Umbilical cord (tissue), 1 donor: ENCODE measurements at regions not wholly inside any gene's neighbourhood (a gene's known extent, or its start where the extent isn't known, plus 50 kb on each side); places are given as distances from the start of the nearest gene placed in this dataset.
"Not testable (repeated sequence)": the region's sequence is repeated elsewhere in the genome, so short reads cannot be mapped to it uniquely, and the experiment has no call there.

ENCODE experiments used
- DNase-seq: peaks from one replicate; pipeline ENCODE4 v3.0.0-alpha.2; 2015; ENCODE audit warnings: low spot score

DNA sequence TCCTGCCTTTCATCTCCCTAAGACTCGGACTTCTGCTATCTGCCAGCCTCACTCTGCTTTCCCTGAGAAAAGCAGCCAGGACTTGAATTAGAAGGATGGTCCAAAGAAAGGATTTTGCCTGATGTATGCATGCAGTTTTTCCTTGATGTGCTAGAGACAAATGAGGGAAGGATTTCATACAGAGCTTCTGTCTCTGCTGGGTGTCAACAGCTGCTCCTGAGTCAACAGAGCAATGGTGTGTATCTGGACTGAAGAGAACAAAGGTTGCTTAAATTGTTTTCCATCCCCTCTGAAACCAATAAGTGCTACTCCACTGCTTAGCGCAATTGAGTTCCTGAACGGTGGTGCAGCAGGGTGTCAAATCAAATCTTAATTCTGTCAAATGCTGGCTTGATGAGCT lies 680.6 kb upstream of the C16orf82 start:
- peak; percentile 73 for DNase-seq

DNA sequence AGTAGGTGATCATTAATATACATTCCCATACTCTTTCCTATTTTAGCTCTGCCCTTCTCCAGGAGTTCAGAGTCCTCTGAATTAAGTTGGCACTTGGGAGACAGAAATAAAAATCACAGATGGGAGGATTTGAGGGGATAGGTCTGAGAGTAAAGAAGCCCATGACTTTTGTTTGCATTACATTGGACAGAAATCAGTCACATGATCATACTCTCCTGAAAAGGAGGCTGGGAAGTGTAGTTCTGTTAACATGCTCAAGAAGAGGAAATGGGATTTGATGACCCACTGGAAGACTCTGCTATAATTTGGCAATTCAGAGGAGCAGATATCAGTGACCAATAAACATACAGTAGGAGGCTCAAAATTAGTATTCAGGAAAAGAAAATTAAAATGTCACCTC lies 674.9 kb upstream of the C16orf82 start:
- DNase-seq: no peak

- DNase-seq: no peak
These were observed 672.3 kb upstream of the C16orf82 start for GRCh38 chr16:26394409-26394808.

DNA sequence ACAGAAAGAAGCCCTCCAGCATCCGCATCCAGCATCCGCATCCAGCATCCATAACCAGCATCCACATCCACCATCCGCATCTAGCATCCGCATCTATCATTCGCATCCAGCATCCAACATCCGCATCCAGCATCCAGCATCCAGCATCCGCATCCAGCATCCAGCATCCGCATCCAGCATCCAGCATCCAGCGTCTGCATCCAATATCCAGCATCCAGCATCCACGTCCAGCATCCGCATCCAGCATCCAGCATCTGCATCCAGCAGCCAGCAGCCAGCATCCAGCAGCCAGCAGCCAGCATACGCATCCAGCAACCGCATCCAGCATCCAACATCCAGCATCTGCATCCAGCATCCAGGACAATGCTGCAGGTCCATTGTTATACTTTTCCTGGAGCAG lies 671.0 kb upstream of the C16orf82 start:
- DNase-seq: no peak

DNA sequence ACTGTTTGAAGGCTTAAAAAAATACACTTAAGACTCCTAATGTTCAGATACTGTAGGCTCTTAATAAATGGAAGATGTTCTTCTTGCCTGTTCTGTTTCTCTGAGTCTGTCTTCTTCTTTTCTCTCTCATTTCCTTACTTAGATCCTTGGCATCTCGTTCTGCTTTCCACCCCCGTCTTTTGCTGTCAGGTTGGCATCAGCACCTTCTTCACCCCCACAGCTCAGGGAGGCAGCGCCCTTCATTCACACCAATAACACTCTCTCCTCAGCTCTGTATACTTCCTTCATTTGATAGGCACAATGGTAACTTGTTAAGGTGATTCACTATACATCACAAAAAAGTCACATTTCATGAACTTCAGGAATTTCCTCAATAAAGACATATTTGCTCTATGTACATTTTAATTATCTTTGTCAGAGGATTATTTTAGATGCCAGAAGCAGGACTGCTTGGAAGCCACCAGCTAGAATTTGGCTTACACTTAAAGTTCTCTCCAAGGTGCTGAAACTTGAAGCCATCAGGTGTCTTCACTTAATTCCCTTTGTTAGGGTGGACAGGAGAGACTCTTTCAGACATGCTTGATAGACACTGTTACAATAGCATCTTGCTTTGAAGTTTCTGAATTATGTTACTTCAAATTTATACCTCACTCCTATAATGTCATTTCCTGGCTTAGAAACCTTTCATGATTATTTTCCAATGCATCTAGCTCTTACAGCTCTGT lies 670.1 kb upstream of the C16orf82 start:
- no peak for DNase-seq

DNA sequence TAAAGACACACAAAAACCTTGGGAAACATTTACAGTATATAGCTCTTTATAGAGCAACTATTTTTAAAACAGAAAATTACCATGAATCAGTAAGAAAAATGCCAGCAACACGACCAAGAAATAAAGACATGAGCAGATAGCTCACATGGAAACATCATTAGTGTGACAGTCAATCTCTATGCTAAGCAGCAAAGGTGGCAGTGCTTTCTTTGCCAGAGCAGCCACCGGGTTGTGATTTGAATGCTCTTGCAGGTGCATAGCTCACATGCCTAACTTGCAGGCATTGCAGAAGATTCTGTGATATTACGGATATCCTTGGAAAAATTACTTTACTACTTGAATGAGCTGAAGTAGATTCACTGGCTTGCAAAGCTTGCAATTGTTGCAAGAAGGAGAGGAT lies 652.9 kb upstream of the C16orf82 start:
- DNase-seq: no peak

DNA sequence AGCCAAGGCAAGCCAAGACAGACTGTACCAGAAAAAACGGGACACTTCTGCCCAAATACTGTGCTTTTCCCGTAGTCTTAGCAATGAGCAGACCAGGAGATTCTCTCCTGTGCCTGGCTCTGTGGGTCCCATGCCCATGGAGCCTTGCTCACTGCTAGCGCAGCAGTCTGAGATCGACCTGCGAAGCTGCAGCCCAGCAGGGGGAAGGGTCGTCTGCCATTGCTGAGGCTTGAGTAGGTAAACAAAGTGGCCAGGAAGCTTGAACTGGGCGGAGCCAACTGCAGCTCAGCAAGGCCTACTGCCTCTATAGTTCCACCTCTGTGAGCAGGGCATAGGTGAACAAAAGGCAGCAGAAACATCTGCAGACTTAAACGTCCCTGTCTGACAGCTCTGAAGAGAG lies 647.3 kb upstream of the C16orf82 start:
- DNase-seq: not testable (repeated sequence)

- no peak for DNase-seq
These were observed 636.1 kb upstream of the C16orf82 start for GRCh38 chr16:26430618-26431017.

DNA sequence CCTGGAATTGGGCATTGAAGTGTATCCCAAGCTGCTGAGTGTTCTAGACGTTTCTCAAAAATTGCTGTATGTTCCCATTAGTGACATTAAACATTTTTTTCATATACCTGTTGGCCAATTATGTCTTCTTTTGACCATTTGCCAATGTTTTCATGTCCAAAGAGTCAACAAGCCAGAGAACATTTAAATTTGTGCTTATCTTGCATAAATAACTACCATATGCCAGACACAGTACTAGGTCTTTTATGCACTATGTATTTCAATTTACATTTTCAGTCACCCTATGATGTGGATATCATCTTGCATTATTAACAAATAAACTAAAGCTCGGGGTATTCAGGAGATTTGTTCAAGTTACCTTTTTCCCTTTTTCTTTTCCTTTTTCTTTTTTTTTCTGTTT lies 632.9 kb upstream of the C16orf82 start:
- DNase-seq: no peak

DNA sequence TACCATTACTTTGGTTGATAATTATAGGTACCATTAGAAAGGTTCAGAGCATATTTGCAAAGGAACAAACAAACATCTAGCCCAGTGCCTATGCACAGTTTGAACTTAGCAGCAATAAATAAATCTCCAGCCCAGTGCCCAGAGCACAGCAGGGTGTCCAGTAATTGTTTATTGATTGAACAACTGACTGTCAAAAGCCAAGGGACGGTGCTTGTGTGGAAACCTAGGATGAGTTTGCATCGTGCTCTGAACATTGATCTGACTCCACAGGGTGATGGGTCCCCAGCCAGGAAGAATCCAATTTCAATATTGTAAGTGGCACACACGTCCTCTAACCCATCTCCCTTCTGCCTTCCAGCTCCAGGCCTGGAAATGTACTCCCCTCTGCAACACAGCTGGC lies 625.5 kb upstream of the C16orf82 start:
- DNase-seq: no peak

DNA sequence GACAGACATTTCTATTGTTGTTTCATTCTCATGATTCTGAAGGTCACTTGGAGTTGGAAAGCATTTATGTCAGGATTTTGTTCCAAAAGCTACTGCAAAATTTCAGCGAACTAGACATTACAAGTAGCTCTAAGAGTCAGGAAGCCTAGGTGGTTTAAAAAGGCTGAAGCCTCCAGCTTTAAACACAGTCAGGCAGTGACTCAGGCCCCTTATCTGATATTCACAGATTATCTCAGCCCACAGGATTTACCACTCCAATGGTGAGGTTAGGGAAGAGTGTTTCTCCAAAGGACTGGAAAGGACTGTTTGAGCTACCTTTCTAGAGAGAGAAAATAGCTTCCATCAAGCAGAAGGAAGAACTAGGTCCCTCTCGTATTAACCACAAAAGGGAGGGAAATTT lies 624.4 kb upstream of the C16orf82 start:
- peak; percentile 70 for DNase-seq

GRCh38 chr16:26447570-26447969 lies 619.2 kb upstream of the C16orf82 start:
- DNase-seq: no peak

GRCh38 chr16:26453215-26453614 lies 613.5 kb upstream of the C16orf82 start:
- DNase-seq: peak; percentile 64

GRCh38 chr16:26454102-26454501 lies 612.6 kb upstream of the C16orf82 start:
- peak; percentile 85 for DNase-seq

DNA sequence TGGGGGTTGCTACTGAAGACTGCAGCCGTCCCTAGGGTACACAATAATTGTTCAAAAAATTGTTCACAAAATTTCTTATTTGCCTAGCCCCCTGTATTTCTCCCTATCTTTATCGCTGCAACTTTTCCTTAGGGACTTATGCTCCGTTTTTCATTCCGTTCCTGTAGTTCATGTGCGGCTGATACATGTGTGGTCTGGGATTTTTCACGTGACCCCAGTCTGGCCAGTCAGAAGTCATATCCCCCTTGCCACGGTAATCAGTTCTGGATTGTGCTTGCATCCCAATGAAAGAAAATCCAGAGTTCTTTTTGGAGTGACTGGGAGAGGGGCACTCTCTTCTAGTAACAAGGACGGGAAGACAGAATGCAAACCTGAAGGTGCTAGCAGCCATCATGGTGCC lies 610.7 kb upstream of the C16orf82 start:
- no peak for DNase-seq

DNA sequence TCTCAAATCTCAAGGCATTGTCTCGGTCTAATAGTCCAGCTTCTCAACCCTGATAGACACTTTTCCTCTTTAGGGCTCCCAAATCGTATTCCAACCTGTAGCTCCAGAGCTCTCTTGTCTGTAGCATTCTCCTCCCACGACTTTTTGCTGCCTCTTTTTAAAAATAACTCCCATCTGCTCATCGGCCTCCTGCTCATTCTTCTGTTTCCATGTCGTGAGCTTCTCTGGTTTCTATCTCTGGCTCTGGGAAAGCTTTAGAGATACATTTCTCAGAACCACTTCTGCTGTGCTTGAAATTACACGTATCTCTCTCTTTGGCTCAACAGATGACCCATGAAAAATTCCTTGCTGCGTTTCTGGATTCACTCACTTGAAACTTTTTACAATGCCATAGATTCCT lies 609.6 kb upstream of the C16orf82 start:
- peak; percentile 89 for DNase-seq

DNA sequence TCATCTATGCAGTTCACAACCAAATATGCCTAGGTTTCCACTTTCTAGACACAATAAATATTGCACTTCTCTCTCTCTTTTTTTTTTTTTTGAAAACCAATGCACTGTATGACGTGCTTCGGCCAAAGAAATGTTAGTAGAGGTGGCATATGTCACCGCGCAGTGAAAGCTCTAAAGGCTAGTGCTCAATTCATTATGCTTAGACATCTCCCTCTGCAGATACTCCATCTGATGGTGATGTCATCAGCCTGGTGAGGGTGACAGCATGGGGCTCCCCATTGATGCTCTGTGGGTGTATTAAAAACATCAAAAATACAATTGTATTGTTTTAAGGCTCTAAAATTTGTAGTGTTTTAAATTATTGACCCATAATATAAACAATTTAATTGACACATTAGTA lies 608.8 kb upstream of the C16orf82 start:
- no peak for DNase-seq

DNA sequence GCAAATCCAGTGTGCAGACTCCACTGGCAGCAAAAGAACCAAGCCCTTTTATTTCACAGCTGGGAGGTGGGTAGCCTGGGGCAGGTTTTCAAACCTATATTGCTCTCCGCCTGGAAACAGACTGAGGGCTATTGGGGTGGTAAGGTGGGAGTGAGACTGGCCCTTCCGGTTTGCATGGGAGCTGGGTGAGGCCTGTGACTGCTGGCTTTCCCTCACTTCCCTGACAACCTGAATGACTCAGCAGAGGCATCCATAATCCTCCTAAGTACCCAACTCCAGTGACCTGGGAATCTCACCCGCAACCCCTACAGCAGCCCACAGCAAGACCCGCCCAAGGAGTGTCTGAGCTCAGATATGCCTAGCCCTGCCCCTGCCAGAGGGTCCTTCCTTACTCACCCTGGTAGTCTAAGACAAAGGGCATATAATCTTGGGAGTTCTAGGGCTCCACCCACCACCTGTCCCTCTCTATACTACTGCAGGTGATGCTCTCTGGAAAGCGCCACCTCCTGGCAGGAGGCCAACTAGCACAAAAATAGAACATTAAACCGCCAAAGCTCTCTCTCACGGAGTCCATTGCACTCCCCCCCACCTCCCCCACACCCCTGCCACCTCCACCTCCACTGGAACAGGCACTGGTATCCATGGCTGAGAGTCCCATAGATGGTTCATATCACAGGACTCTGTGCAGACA lies 602.0 kb upstream of the C16orf82 start:
- no peak for DNase-seq

- DNase-seq: not testable (repeated sequence)
These were observed 592.3 kb upstream of the C16orf82 start for GRCh38 chr16:26474405-26474804.

DNA sequence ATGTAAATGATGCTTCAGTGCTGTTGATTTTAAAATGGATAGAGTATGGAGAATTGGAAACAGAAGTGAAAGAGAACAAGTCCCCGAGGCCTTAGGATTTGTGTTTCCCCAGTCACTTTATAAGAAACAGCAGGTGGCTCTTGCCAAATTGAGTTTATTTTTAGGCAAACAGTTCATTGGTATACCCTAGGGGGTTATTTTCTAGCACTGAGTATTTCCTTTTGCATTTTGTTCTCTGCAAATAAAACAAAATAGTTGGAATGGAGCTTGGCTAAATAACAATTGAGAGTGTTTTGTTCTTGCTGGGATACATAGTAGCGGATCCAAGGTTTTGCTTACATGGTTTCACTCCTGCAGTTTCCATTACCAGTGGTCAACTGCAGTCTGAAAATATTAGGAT lies 591.1 kb upstream of the C16orf82 start:
- no peak for DNase-seq

- peak; percentile 93 for DNase-seq
These were observed 575.5 kb upstream of the C16orf82 start for GRCh38 chr16:26491101-26491670.

GRCh38 chr16:26491962-26492361 lies 574.8 kb upstream of the C16orf82 start:
- DNase-seq: peak; percentile 25

GRCh38 chr16:26493751-26494150 lies 573.0 kb upstream of the C16orf82 start:
- DNase-seq: peak; percentile 29
